H1 (cell line): ENCODE measurements at regions not wholly inside any gene's neighbourhood (a gene's known extent, or its start where the extent isn't known, plus 50 kb on each side); places are given as distances from the start of the nearest gene placed in this dataset.

ENCODE experiments used
- CTCF ChIA-PET: fragments of 300-600 bp; sonication (Branson Sonifier 250); formaldehyde crosslinking; loops from one replicate; lab custom pipeline; 2021; ENCODE audit not compliant: partially characterized antibody; lab: Charles Lee
- POLR2A ChIA-PET: fragments of 300-600 bp; sonication (Branson Sonifier 250); formaldehyde crosslinking; loops from one replicate; lab custom pipeline; 2021; ENCODE audit warnings: inconsistent platforms; ENCODE audit not compliant: partially characterized antibody; lab: Charles Lee
- DNase-seq, 2 experiments: peaks; one replicate each; pipeline versions ENCODE4 v3.0.0 to v3.0.0-alpha.2; 2010 to 2022; ENCODE audit warnings: low spot score in 2 of 2, low read depth in 1 of 2, mixed read lengths in 1 of 2
- FAIRE-seq: peaks from 2 replicates; lab custom pipeline; 2011; peaks lifted over from hg19 to GRCh38; lab: Jason Lieb, UNC
- H2AFZ ChIP-seq: 2 replicates; pipeline ENCODE4 v1.8.1; 2012; ENCODE audit warnings: low read length, inconsistent platforms
- H2AK5ac ChIP-seq: 2 replicates; pipeline ENCODE4 v1.6.1; 2013; ENCODE audit warnings: low read depth, low read length
- H2BK120ac ChIP-seq: replicated peaks from 2 replicates; pipeline ENCODE3; 2013; ENCODE audit warnings: low read depth, low read length, inconsistent platforms
- H2BK12ac ChIP-seq: 2 replicates; pipeline ENCODE4 v1.6.1; 2013; ENCODE audit warnings: low read depth, low read length
- H2BK15ac ChIP-seq: 2 replicates; pipeline ENCODE4 v1.6.1; 2013; ENCODE audit warnings: low read length
- H2BK20ac ChIP-seq: 2 replicates; pipeline ENCODE4 v1.6.1; 2013; ENCODE audit warnings: low read length
- H2BK5ac ChIP-seq: 2 replicates; pipeline ENCODE4 v1.6.1; 2013; ENCODE audit warnings: low read depth, low read length
- H3K14ac ChIP-seq: 2 replicates; pipeline ENCODE4 v1.6.1; 2013; ENCODE audit warnings: inconsistent platforms; ENCODE audit not compliant: insufficient read length
- H3K18ac ChIP-seq: 2 replicates; pipeline ENCODE4 v1.6.1; 2013; ENCODE audit warnings: low read length; ENCODE audit errors: extremely low read depth
- H3K23ac ChIP-seq: 2 replicates; pipeline ENCODE4 v1.6.1; 2013; ENCODE audit warnings: inconsistent platforms; ENCODE audit not compliant: insufficient read length
- H3K23me2 ChIP-seq: 2 replicates; pipeline ENCODE4 v1.6.1; 2013; ENCODE audit warnings: low read depth, low read length
- H3K27ac ChIP-seq: 2 replicates; pipeline ENCODE4 v1.6.1; 2011; ENCODE audit warnings: low read depth, low read length, inconsistent platforms
- H3K27me3 ChIP-seq, 4 experiments: replicated peaks in 1 of 4; 1 replicate in 1 of 4; 2 replicates in 3 of 4; pipeline versions ENCODE4 v1.6.1 to v1.8.1; 2011 to 2013; ENCODE audit warnings: low read length in 3 of 4, mild to moderate bottlenecking in 3 of 4, inconsistent platforms in 2 of 4, mixed read lengths in 2 of 4, moderate library complexity in 1 of 4; ENCODE audit not compliant: control insufficient read depth in 3 of 4, insufficient read depth in 3 of 4; ENCODE audit errors: extremely low read depth in 1 of 4
- H3K36me3 ChIP-seq, 4 experiments: 2 replicates each; pipeline versions ENCODE4 v1.6.1 to v1.8.1; 2011 to 2013; ENCODE audit warnings: mild to moderate bottlenecking in 4 of 4, low read length in 3 of 4, moderate library complexity in 2 of 4, control low read depth in 1 of 4, inconsistent platforms in 1 of 4; ENCODE audit not compliant: insufficient read depth in 4 of 4, control insufficient read depth in 2 of 4
- H3K4ac ChIP-seq: replicated peaks from 2 replicates; pipeline ENCODE3; 2013; ENCODE audit warnings: low read length, low read depth, mixed read lengths, inconsistent platforms; ENCODE audit not compliant: insufficient read length
- H3K4me1 ChIP-seq, 4 experiments: replicated peaks in 1 of 4; 1 replicate in 1 of 4; 2 replicates in 3 of 4; pipeline versions ENCODE4 v1.6.1 to v1.8.1; 2011 to 2013; ENCODE audit warnings: low read length in 3 of 4, inconsistent platforms in 2 of 4, mixed read lengths in 1 of 4; ENCODE audit not compliant: insufficient read depth in 4 of 4, control insufficient read depth in 3 of 4
- H3K4me2 ChIP-seq, 2 experiments: 2 replicates each; pipeline versions ENCODE4 v1.6.1 to v1.8.1; 2011 to 2013; ENCODE audit warnings: low read depth in 2 of 2, low read length in 2 of 2, control low read depth in 1 of 2, inconsistent platforms in 1 of 2, mild to moderate bottlenecking in 1 of 2; ENCODE audit not compliant: insufficient read depth in 1 of 2
- H3K4me3 ChIP-seq, 4 experiments: fragments of 200-600, 300-600 bp in 1 of 4; sonication (generic), shearing (Covaris generic), sonication (Bioruptor Twin) in 1 of 4; 2 replicates each; pipeline versions ENCODE4 v1.5.1 to v1.8.1; 2011 to 2016; ENCODE audit warnings: low read length in 4 of 4, low read depth in 3 of 4, control low read depth in 2 of 4, inconsistent platforms in 2 of 4, mild to moderate bottlenecking in 2 of 4, mixed read lengths in 1 of 4, moderate library complexity in 1 of 4; ENCODE audit not compliant: insufficient read depth in 2 of 4; ENCODE audit errors: extremely low read depth in 1 of 4
- H3K56ac ChIP-seq: replicated peaks from 2 replicates; pipeline ENCODE3; 2013; ENCODE audit warnings: low read depth, mild to moderate bottlenecking, mixed read lengths, low read length, inconsistent platforms; ENCODE audit not compliant: insufficient read length
- H3K79me1 ChIP-seq: 2 replicates; pipeline ENCODE4 v1.6.1; 2013; ENCODE audit warnings: low read depth, low read length, control low read depth
- H3K79me2 ChIP-seq, 2 experiments: 2 replicates each; pipeline versions ENCODE4 v1.6.1 to v1.8.1; 2012 to 2013; ENCODE audit warnings: low read length in 2 of 2, mild to moderate bottlenecking in 2 of 2, inconsistent platforms in 1 of 2; ENCODE audit not compliant: insufficient read depth in 2 of 2, control insufficient read depth in 1 of 2
- H3K9ac ChIP-seq, 4 experiments: replicated peaks in 1 of 4; 1 replicate in 1 of 4; 2 replicates in 3 of 4; pipeline versions ENCODE4 v1.6.1 to v1.8.1; 2011 to 2013; ENCODE audit warnings: low read depth in 3 of 4, low read length in 3 of 4, control low read depth in 2 of 4, mild to moderate bottlenecking in 2 of 4, moderate library complexity in 2 of 4, inconsistent platforms in 1 of 4; ENCODE audit errors: extremely low read depth in 1 of 4
- H3K9me3 ChIP-seq, 2 experiments: 2 replicates each; pipeline versions ENCODE4 v1.6.1 to v1.8.1; 2012 to 2013; ENCODE audit warnings: mild to moderate bottlenecking in 2 of 2, moderate library complexity in 2 of 2, control low read depth in 1 of 2, inconsistent platforms in 1 of 2, low read depth in 1 of 2, low read length in 1 of 2, mixed read lengths in 1 of 2; ENCODE audit not compliant: insufficient read depth in 2 of 2
- H4K20me1 ChIP-seq, 2 experiments: replicated peaks in 1 of 2; 2 replicates each; pipeline versions ENCODE3 to v1.8.1; 2011 to 2013; ENCODE audit warnings: inconsistent platforms in 2 of 2, low read length in 2 of 2, mild to moderate bottlenecking in 1 of 2; ENCODE audit not compliant: insufficient read depth in 2 of 2, control insufficient read depth in 1 of 2
- H4K5ac ChIP-seq: 2 replicates; pipeline ENCODE4 v1.6.1; 2013; ENCODE audit warnings: low read length, low read depth, mixed read lengths, inconsistent platforms; ENCODE audit not compliant: insufficient read length
- H4K8ac ChIP-seq: 2 replicates; pipeline ENCODE4 v1.8.0; 2013; ENCODE audit warnings: mild to moderate bottlenecking, moderate library complexity, low read length, inconsistent platforms; ENCODE audit not compliant: insufficient read depth; ENCODE audit errors: extremely low read depth
- H4K91ac ChIP-seq: replicated peaks from 2 replicates; pipeline ENCODE3; 2013; ENCODE audit warnings: low read length, mixed read lengths, inconsistent platforms; ENCODE audit not compliant: insufficient read length
- ASH2L ChIP-seq: fragments of 200-600, 300-600 bp; sonication (generic); IDR thresholded peaks from one replicate; pipeline ENCODE4 v1.7.1; 2017; ENCODE audit warnings: low read length
- CHD1 ChIP-seq: IDR thresholded peaks from 2 replicates; pipeline ENCODE4 v1.6.1; 2012; ENCODE audit warnings: low read depth, low read length, improper control_type of control experiment
- E2F6 ChIP-seq: IDR thresholded peaks from 2 replicates; pipeline ENCODE4 v1.6.1; 2012; ENCODE audit warnings: inconsistent platforms
- EZH2 ChIP-seq: fragments of 200-600 bp; sonication (generic); IDR thresholded peaks from 2 replicates; pipeline ENCODE4 v1.7.1; 2012; ENCODE audit warnings: low read depth, mild to moderate bottlenecking, moderate library complexity, low read length, inconsistent platforms; ENCODE audit not compliant: severe bottlenecking
- JUN ChIP-seq: IDR thresholded peaks from 2 replicates; pipeline ENCODE4 v1.6.1; 2011; ENCODE audit warnings: low read depth, mild to moderate bottlenecking, improper control_type of control experiment, low read length
- KDM5A ChIP-seq: fragments of 200-600 bp; IDR thresholded peaks from 2 replicates; pipeline ENCODE4 v1.7.1; 2012; ENCODE audit warnings: mild to moderate bottlenecking, low read length, inconsistent platforms, mixed read lengths
- RBBP5 ChIP-seq: IDR thresholded peaks from 2 replicates; pipeline ENCODE4 v1.7.1; 2012; ENCODE audit warnings: low read depth, mild to moderate bottlenecking, inconsistent platforms, low read length, moderate library complexity, borderline replicate concordance
- SIX5 ChIP-seq: IDR thresholded peaks from 2 replicates; pipeline ENCODE4 v1.6.1; 2011; ENCODE audit warnings: mild to moderate bottlenecking, low read depth, low read length
- SUZ12 ChIP-seq: fragments of 200-600 bp; sonication (generic); IDR thresholded peaks from 2 replicates; pipeline ENCODE4 v1.6.1; 2012; ENCODE audit warnings: mild to moderate bottlenecking, inconsistent platforms, low read length, moderate library complexity, mixed read lengths
- TCF12 ChIP-seq: IDR thresholded peaks from 2 replicates; pipeline ENCODE4 v1.6.1; 2011; ENCODE audit warnings: low read depth, mild to moderate bottlenecking, low read length
- ZNF274 ChIP-seq: IDR thresholded peaks from 2 replicates; pipeline ENCODE4 v1.7.0; 2012; ENCODE audit warnings: low read length, borderline replicate concordance; ENCODE audit errors: extremely low read depth
- WGBS, 2 experiments: shearing (Covaris generic) in 1 of 2; methylation state at CpG; one replicate each; pipeline versions ENCODE4 v1.1.6 to v1.1.7; 2013 to 2015; ENCODE audit warnings: low lambda C conversion rate in 2 of 2, mixed read lengths in 2 of 2, inconsistent platforms in 1 of 2, low coverage in 1 of 2, missing lambda C conversion rate in 1 of 2; ENCODE audit not compliant: insufficient replicate concordance in 2 of 2, insufficient coverage in 1 of 2, insufficient read length in 1 of 2; ENCODE audit errors: extremely low coverage in 1 of 2, missing lambda C conversion rate in 1 of 2; 5-methylcytosine and 5-hydroxymethylcytosine counted together
- TF ChIP-seq, protein P1 (sequence below), 3 experiments: IDR thresholded peaks; 1 replicate in 2 of 3; 2 replicates in 1 of 3; pipeline versions ENCODE4 v1.5.1 to v1.6.1; 2011; ENCODE audit warnings: low read length in 3 of 3, mild to moderate bottlenecking in 3 of 3, inconsistent platforms in 2 of 3, low read depth in 1 of 3, moderate library complexity in 1 of 3; ENCODE audit not compliant: insufficient read depth in 1 of 3; ENCODE audit errors: control extremely low read depth in 1 of 3

- Histone ChIP-seq H3K9me3 (peaks cover 0 to 2% of the 10 kb centered on the region in 2 experiments; a peak in 1 of 4 replicates), H3K79me2 (no peaks in the 10 kb centered on the region), H3K56ac (no peak overlapping the region), H3K14ac (no peak overlapping the region), H3K27ac (no peak overlapping the region), H2AK5ac (peak overlapping the region; percentile 83; the same call in 1 of the 2 replicates), H2BK5ac (no peak overlapping the region), H2BK12ac (peak overlapping the region; percentile 11), H3K79me1 (no peaks in the 10 kb centered on the region), H3K4me2 (no peak overlapping the region), H3K36me3 (no peaks in the 10 kb centered on the region), H3K18ac (no peak overlapping the region), H3K4me3 (no peak overlapping the region), H4K91ac (no peak overlapping the region), H4K5ac (no peak overlapping the region), H2BK15ac (0 out of 2 replicates have a peak overlapping the region, but pooled peaks have one; percentile 72), H3K9ac (no peak overlapping the region), H4K8ac (no peak overlapping the region), H4K20me1 (no peaks in the 10 kb centered on the region), H2BK20ac (peak overlapping the region; percentile 75; the same call in 1 of the 2 replicates), H3K23me2 (no peaks in the 10 kb centered on the region), H3K4ac (no peak overlapping the region), H2BK120ac (no peak overlapping the region), H2AFZ (no peak overlapping the region), H3K27me3 (no peaks in the 10 kb centered on the region), H3K4me1 (peaks cover 0 to 15% (median 2%) of the 10 kb centered on the region in 4 experiments; a peak in 4 of 7 replicates), H3K23ac (no peak overlapping the region)
- CTCF ChIA-PET = no interaction called here
- POLR2A ChIA-PET = no interaction called here
- DNase-seq = no peak
- 73% methylated on average over 4 of the region's 4 CpGs; no CpG with 5 or more reads in 1 of the 2 experiments for WGBS, 2 experiments
- no peak for FAIRE-seq
- TF ChIP-seq KDM5A (no peak), ASH2L (no peak), JUN (no peak), TCF12 (no peak), ZNF274 (no peak), SIX5 (no peak), SUZ12 (no peak), E2F6 (no peak), EZH2 (no peak), RBBP5 (no peak), CHD1 (no peak)
- TF ChIP-seq, protein P1, sequence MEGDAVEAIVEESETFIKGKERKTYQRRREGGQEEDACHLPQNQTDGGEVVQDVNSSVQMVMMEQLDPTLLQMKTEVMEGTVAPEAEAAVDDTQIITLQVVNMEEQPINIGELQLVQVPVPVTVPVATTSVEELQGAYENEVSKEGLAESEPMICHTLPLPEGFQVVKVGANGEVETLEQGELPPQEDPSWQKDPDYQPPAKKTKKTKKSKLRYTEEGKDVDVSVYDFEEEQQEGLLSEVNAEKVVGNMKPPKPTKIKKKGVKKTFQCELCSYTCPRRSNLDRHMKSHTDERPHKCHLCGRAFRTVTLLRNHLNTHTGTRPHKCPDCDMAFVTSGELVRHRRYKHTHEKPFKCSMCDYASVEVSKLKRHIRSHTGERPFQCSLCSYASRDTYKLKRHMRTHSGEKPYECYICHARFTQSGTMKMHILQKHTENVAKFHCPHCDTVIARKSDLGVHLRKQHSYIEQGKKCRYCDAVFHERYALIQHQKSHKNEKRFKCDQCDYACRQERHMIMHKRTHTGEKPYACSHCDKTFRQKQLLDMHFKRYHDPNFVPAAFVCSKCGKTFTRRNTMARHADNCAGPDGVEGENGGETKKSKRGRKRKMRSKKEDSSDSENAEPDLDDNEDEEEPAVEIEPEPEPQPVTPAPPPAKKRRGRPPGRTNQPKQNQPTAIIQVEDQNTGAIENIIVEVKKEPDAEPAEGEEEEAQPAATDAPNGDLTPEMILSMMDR (IDR thresholded peaks at IDR 0.05; ENCODE audit: control extremely low read depth in 1 of 3, insufficient read depth in 1 of 3, low read depth in 1 of 3, low read length in 3 of 3) = no peak
Observed at GRCh38 chr1:234920843-234921140, 207.8 kb downstream of the TOMM20 start.
